ENCODE measurements at regions not wholly inside any gene's neighbourhood (a gene's known extent, or its start where the extent isn't known, plus 50 kb on each side); places are given as distances from the start of the nearest gene placed in this dataset.

DNA sequence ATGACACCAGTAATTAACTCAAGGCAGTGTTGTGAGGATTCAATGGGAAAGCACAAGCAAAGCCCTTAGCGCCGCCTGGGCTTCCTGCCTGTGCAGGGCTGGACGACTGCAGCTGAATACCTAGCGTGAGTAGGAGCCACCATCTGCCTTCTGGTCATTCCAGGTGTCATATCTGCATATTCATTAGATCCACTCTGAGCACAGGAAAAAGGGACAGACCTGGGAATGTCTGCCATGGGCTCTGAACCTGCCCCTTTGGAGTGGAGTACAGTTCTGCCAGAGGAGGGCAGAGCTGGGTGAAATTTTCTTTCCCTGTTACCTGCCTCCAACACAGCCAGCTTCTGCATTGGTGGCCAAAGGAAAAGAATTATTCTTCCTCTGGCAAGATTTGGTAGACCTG, 298.8 kb downstream of the NSG2 start:
- intact Hi-C loops (cut with micrococcal nuclease): no loop called here
- Mint-ChIP-seq H3K9me3 (no peaks in the 10 kb centered on the region), H3K4me3 (ENCODE audit: low read depth) (no peak overlapping the region), H3K36me3 (ENCODE audit: low read depth) (no peaks in the 10 kb centered on the region), H3K27me3 (ENCODE audit: low read depth) (no peaks in the 10 kb centered on the region), H3K27ac (no peak overlapping the region), H3K4me1 (ENCODE audit: low read depth) (no peaks in the 10 kb centered on the region)
- no peak for DNase-seq (ENCODE audit: low spot score)

DNA sequence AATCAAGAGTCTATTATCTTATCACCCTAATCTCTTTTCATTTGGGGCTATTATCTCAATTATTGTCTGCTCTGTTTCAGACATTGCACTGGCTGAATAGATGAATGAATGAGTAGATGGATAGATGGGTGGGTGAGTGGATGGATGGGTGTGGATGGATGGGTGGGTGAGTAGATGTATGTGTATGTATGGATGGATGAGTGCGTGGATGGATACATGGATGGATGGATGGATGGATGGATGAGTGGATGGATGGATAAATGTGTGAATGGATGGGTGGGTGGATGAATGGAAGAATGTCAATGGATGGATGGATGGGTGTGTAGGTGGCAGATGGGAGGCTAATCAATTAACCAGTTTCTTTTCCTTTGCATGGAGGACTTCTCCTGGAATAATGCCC, 301.7 kb downstream of the NSG2 start:
- Mint-ChIP-seq H3K4me1 (ENCODE audit: low read depth) (no peaks in the 10 kb centered on the region), H3K36me3 (ENCODE audit: low read depth) (no peaks in the 10 kb centered on the region), H3K27me3 (ENCODE audit: low read depth) (no peaks in the 10 kb centered on the region), H3K4me3 (ENCODE audit: low read depth) (no peak overlapping the region), H3K9me3 (no peaks in the 10 kb centered on the region), H3K27ac (no peak overlapping the region)
- intact Hi-C loops (cut with micrococcal nuclease): no loop called here
- no peak for DNase-seq (ENCODE audit: low spot score)

DNA sequence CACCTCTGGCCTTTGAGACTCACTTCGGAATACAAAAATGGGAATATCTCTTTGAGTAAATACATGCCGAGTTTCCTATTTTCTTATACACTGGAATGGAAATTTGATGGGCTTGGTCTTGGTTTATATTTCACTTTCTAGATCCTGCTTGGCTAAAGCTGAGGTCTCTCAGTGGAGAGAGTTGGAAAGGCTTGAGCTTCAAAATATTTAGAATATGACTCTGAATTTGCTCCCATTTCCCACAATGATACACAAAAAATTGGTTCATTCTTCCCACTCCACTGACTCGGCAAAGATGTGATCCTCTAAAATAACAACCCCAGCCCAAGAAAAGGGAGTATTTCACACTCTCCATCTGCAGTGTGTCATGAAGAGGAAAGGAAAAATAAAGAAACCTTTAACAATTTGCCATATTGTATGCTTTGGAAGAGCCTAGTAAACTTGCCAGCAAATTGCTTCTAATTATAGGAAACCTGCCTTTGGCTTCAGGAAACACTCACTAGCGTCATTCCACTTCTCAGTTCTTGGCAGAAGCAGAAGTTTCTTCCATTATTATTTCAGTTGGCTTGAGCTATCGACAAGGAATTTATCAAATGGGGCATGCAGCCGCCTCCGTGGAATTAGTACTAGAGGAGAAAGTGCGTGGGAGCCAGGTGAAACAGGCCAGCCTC, 302.9 kb downstream of the NSG2 start:
- no peak overlapping the region for H3K4me3 Mint-ChIP-seq (ENCODE audit: low read depth)
- no peak for DNase-seq (ENCODE audit: low spot score)
- no peak overlapping the region for H3K27ac Mint-ChIP-seq
- H3K9me3 Mint-ChIP-seq: no peaks in the 10 kb centered on the region
- no peaks in the 10 kb centered on the region for H3K4me1 Mint-ChIP-seq (ENCODE audit: low read depth)
- intact Hi-C loops (cut with micrococcal nuclease): no loop called here
- H3K27me3 Mint-ChIP-seq (ENCODE audit: low read depth): no peaks in the 10 kb centered on the region
- H3K36me3 Mint-ChIP-seq (ENCODE audit: low read depth): no peaks in the 10 kb centered on the region

DNA sequence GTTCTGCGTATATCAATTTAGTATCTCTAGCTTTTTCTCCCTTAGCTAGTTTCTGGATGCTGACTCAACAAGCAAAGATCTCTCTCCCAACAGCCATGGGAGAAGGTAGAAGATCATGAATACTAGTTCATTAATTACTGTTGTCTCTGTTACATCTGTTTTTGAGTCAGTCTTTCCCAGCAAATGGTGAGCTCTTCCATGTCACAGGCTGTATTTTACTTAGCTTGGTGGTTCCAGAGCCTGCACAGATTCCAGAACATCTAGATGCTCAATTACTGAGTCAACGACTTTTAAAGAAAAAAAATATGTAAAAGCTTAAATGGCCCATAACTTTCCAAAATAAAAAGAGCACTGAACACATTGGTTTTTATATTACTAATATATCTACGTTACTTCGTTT, 307.2 kb downstream of the NSG2 start:
- peaks cover 2% of the 10 kb centered on the region for H3K4me1 Mint-ChIP-seq (ENCODE audit: low read depth)
- H3K4me3 Mint-ChIP-seq (ENCODE audit: low read depth): no peak overlapping the region
- DNase-seq (ENCODE audit: low spot score): no peak
- intact Hi-C loops (cut with micrococcal nuclease): no loop called here
- no peak overlapping the region for H3K27ac Mint-ChIP-seq
- no peaks in the 10 kb centered on the region for H3K27me3 Mint-ChIP-seq (ENCODE audit: low read depth)
- H3K9me3 Mint-ChIP-seq: no peaks in the 10 kb centered on the region
- H3K36me3 Mint-ChIP-seq (ENCODE audit: low read depth): no peaks in the 10 kb centered on the region

DNA sequence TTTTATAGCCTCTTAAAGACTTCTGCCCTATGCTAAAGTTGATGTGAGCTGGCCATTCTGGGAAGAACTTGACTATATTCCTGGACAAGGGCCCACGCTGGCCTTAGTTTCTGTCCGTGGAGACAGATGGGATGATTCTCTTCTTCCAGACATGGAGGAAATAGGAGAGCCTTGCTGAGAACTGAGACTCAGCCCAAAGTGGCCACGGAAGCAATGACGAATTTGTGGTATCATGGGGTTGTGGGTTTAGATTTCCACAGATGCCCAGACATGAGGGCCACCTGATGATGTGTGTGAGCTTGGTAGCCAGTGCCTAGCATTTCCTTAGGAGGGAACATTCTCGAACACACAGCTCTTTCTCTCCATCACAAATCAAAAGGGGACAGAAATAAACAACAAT, 309.1 kb downstream of the NSG2 start:
- no peaks in the 10 kb centered on the region for H3K9me3 Mint-ChIP-seq
- H3K27ac Mint-ChIP-seq: no peak overlapping the region
- H3K36me3 Mint-ChIP-seq (ENCODE audit: low read depth): no peaks in the 10 kb centered on the region
- no peak for DNase-seq (ENCODE audit: low spot score)
- no peaks in the 10 kb centered on the region for H3K27me3 Mint-ChIP-seq (ENCODE audit: low read depth)
- no peak overlapping the region for H3K4me3 Mint-ChIP-seq (ENCODE audit: low read depth)
- intact Hi-C loops (cut with micrococcal nuclease): no loop called here
- peaks cover 2% of the 10 kb centered on the region for H3K4me1 Mint-ChIP-seq (ENCODE audit: low read depth)

DNA sequence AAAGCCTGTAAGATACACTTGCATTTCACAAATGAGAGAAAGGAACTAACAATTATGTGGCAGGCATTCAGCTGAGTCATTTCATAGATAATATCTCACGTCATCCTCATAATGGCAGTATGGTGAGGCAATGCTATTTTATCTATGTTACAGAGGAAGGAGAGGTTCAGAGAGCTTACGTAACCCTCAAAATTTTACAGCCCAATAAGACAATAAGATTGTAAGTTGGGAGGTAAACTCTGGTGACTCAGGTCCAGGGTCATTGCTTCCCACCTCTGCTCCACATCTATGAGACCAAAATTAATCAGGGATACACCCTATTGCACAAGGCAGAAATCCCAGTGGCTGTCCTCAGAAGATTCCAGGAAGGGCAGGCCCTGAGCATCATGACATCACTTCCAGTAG, 309.7 kb downstream of the NSG2 start:
- DNase-seq (ENCODE audit: low spot score): no peak
- no peaks in the 10 kb centered on the region for H3K9me3 Mint-ChIP-seq
- intact Hi-C loops (cut with micrococcal nuclease): no loop called here
- no peaks in the 10 kb centered on the region for H3K36me3 Mint-ChIP-seq (ENCODE audit: low read depth)
- no peak overlapping the region for H3K27ac Mint-ChIP-seq
- H3K27me3 Mint-ChIP-seq (ENCODE audit: low read depth): no peaks in the 10 kb centered on the region
- H3K4me1 Mint-ChIP-seq (ENCODE audit: low read depth): peaks cover 2% of the 10 kb centered on the region
- H3K4me3 Mint-ChIP-seq (ENCODE audit: low read depth): no peak overlapping the region

DNA sequence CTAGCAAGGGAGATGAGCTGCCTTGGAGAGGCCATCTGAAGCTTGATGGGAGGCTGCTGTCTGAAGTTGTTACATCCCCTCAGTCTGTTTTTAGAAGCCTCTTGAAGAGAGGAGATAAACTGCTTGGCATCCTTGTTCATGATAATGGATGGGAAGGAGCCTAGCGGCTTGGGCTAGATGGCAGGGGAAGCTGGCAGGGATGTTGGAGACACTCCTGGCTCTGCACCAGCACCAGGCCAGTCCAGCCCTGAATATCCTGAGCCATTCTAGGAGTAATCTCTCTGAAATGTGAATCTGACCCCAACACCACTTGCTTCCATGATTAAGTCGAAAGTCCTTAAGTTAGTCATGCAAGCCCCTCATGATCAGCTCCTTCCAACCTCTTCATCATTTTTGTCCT, 310.5 kb downstream of the NSG2 start:
- intact Hi-C loops (cut with micrococcal nuclease): no loop called here
- Mint-ChIP-seq H3K4me3 (ENCODE audit: low read depth) (no peak overlapping the region), H3K27me3 (ENCODE audit: low read depth) (no peaks in the 10 kb centered on the region), H3K4me1 (ENCODE audit: low read depth) (peaks cover 2% of the 10 kb centered on the region), H3K36me3 (ENCODE audit: low read depth) (no peaks in the 10 kb centered on the region), H3K9me3 (no peaks in the 10 kb centered on the region), H3K27ac (no peak overlapping the region)
- DNase-seq (ENCODE audit: low spot score): no peak

DNA sequence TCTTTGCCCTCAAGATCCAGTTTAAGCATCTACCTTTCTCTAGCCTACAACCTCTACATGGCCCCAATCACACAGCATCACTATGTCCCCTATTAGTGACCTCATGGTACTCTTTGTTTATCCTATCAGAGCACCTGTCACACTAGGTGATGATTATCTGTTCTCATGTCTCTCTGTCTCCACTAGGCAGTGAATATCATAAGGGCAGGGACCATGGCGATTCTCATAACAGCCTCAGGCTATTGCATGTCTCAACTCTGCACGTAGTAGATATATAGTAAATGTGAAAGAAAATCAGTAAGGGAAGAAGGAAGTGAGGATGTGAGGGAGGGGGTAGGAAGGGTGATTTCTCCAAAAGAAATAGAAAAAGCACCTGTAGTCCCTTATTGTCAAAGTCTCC, 311.0 kb downstream of the NSG2 start:
- Mint-ChIP-seq H3K4me3 (ENCODE audit: low read depth) (no peak overlapping the region), H3K4me1 (ENCODE audit: low read depth) (peaks cover 2% of the 10 kb centered on the region), H3K27ac (no peak overlapping the region), H3K27me3 (ENCODE audit: low read depth) (no peaks in the 10 kb centered on the region), H3K36me3 (ENCODE audit: low read depth) (no peaks in the 10 kb centered on the region), H3K9me3 (peaks cover under 1% of the 10 kb centered on the region)
- DNase-seq (ENCODE audit: low spot score): no peak
- intact Hi-C loops (cut with micrococcal nuclease): no loop called here

DNA sequence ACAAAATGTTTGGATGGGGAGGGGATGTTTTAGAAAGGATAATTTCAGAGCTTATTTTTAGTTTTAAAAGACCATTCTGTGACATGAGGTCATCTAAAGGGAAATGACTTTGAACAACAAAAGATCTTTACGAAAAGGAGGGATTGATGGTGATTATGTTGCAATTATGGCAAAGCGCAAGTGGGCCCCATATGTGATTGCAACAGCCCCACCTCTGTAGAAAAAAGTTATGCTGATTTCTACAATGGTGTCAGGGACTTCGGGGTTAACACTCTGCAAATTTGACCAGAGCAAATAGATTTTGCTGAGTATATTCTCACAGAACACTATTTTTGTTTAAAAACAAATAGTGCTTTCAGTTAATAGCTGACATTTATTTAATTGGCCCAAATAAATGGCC, 312.8 kb downstream of the NSG2 start:
- Mint-ChIP-seq H3K36me3 (ENCODE audit: low read depth) (no peaks in the 10 kb centered on the region), H3K27ac (no peak overlapping the region), H3K27me3 (ENCODE audit: low read depth) (no peaks in the 10 kb centered on the region), H3K4me1 (ENCODE audit: low read depth) (peaks cover 2% of the 10 kb centered on the region), H3K9me3 (peaks cover 14% of the 10 kb centered on the region), H3K4me3 (ENCODE audit: low read depth) (no peak overlapping the region)
- no peak for DNase-seq (ENCODE audit: low spot score)
- intact Hi-C loops (cut with micrococcal nuclease): no loop called here

DNA sequence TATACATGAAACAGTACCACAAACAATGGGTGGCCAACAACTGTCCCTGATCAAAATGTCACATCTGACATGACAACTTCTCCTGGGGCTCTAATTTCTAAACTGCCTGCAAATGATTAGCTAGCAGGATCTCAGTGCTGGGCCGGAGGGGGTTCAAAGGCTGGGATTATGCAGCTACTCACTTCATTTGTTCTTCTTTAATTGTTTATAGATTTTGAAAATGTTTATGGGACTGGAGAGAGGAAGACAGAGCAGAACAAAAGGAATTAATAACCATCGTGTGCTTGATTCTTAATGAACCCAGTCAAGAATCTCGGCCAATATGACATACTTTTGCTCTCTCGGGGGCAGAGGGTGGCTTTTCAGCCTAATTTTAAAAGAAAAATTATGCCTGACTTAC, 313.6 kb downstream of the NSG2 start:
- Mint-ChIP-seq H3K36me3 (ENCODE audit: low read depth) (no peaks in the 10 kb centered on the region), H3K4me3 (ENCODE audit: low read depth) (no peak overlapping the region), H3K9me3 (peaks cover 14% of the 10 kb centered on the region), H3K4me1 (ENCODE audit: low read depth) (peaks cover 2% of the 10 kb centered on the region), H3K27me3 (ENCODE audit: low read depth) (no peaks in the 10 kb centered on the region), H3K27ac (no peak overlapping the region)
- intact Hi-C loops (cut with micrococcal nuclease): no loop called here
- no peak for DNase-seq (ENCODE audit: low spot score)

DNA sequence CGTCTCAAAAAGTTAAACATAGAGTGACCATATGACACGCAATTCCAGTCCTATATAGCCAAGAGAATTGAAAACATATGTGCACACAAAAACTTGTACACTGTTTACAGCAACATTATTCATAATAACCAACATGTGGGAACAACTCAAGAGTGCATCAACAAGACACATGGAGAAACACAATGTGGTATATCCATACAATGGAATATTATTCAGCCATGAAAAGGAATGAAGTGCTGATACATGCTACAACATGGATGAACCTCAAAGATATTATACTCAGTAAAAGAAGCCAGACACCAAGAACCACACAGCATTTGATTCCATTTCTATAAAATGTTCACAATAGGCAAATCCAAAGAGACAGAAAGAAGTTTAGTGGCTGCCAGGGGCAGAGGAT, 317.0 kb downstream of the NSG2 start:
- Mint-ChIP-seq H3K27me3 (ENCODE audit: low read depth) (no peaks in the 10 kb centered on the region), H3K36me3 (ENCODE audit: low read depth) (no peaks in the 10 kb centered on the region)

DNA sequence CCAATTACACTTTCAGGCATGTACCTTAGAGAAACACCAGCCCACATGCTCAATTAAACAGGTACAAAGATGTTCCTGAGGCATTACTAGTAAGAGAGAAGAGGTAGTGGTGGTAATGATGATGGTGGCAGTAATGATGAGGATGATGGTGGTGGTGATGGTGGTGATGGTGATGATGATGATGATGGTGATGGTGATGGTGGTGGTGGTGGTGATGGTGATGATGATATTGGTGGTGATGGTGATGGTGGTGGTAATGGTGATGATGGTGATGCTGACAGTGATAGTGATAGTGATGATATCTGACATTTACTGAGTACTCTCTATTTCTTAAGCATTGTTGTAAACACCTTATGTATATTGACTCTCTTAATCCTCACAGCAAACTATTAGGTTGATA, 318.4 kb downstream of the NSG2 start:
- Mint-ChIP-seq H3K9me3 (peaks cover 14% of the 10 kb centered on the region), H3K27me3 (ENCODE audit: low read depth) (no peaks in the 10 kb centered on the region), H3K4me1 (ENCODE audit: low read depth) (no peaks in the 10 kb centered on the region), H3K36me3 (ENCODE audit: low read depth) (no peaks in the 10 kb centered on the region), H3K4me3 (ENCODE audit: low read depth) (no peak overlapping the region), H3K27ac (no peak overlapping the region)
- no peak for DNase-seq (ENCODE audit: low spot score)
- intact Hi-C loops (cut with micrococcal nuclease): no loop called here

More for the DNA sequence above, 317.0 kb downstream of the NSG2 start:
- H3K4me1 Mint-ChIP-seq (ENCODE audit: low read depth): no peaks in the 10 kb centered on the region
- H3K9me3 Mint-ChIP-seq: peaks cover 14% of the 10 kb centered on the region
- intact Hi-C loops (cut with micrococcal nuclease): no loop called here
- no peak for DNase-seq (ENCODE audit: low spot score)
- no peak overlapping the region for H3K27ac Mint-ChIP-seq
- no peak overlapping the region for H3K4me3 Mint-ChIP-seq (ENCODE audit: low read depth)

DNA sequence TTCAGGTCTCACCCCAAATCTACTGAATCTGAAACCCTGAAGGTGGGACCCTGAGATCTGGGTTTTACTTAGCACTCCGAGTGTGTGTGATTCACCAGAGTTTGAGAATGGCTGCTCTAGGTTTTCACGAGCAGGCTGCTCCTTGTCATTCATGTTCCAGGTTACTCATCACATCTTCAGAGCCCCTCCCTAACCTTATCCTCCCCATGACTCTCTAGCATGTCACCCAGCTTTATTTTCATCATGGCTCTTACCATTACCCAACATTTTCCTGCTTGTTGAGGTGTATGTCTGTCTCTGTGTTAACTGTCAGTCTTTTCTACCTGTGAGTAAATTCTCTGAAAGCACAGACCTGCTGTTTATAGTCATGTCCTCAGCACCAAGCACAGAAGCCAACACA, 319.2 kb downstream of the NSG2 start:
- Mint-ChIP-seq H3K27me3 (ENCODE audit: low read depth) (no peaks in the 10 kb centered on the region), H3K4me1 (ENCODE audit: low read depth) (no peaks in the 10 kb centered on the region), H3K27ac (no peak overlapping the region), H3K4me3 (ENCODE audit: low read depth) (no peak overlapping the region), H3K36me3 (ENCODE audit: low read depth) (no peaks in the 10 kb centered on the region), H3K9me3 (peaks cover 14% of the 10 kb centered on the region)
- intact Hi-C loops (cut with micrococcal nuclease): no loop called here
- no peak for DNase-seq (ENCODE audit: low spot score)

DNA sequence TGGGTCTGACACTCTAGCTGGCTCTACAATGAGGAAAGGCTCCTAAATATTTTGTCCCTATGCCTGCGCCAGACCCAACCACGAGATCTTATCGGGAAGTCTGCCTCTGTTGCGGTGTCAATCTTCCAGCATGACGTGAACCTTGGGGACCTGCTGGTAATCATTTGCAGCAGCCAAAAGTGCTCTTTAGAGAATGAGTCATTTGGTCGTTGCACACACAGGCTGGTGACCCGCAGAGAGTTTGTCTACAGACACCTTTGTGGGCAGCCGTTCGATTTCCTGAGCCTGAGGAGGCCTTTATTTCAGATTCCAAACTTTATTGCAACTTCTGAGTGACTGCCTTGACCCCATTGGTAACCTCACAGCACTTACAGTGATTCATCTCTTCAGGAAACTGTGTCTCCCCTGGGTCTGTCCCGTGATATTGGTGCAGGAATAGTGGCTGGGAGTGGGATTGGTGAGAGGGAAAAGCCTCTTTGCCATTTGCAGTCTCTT, 326.1 kb downstream of the NSG2 start:
- no peak for DNase-seq (ENCODE audit: low spot score)
- Mint-ChIP-seq H3K27ac (no peak overlapping the region), H3K27me3 (ENCODE audit: low read depth) (no peaks in the 10 kb centered on the region), H3K36me3 (ENCODE audit: low read depth) (no peaks in the 10 kb centered on the region), H3K9me3 (no peaks in the 10 kb centered on the region), H3K4me3 (ENCODE audit: low read depth) (no peak overlapping the region), H3K4me1 (ENCODE audit: low read depth) (no peaks in the 10 kb centered on the region)
- intact Hi-C loops (cut with micrococcal nuclease): no loop called here
